Heart right ventricle (tissue), 16 donors: ENCODE measurements at regions not wholly inside any gene's neighbourhood (a gene's known extent, or its start where the extent isn't known, plus 50 kb on each side); places are given as distances from the start of the nearest gene placed in this dataset.

Experiments
- ATAC-seq, 8 donors: fragments of 200-7000 bp; cut with Tn5 transposase; one replicate each; pipeline ENCODE4 v1.9.1; 2020; ENCODE audit warnings: mild to moderate bottlenecking in 8 of 8, moderate library complexity in 8 of 8, moderate number of reproducible peaks in 1 of 8
- DNase-seq, 2 donors: peaks; one replicate each; pipeline ENCODE4 v3.0.0-alpha.2; 2020
- H3K27ac ChIP-seq, 10 donors: fragments of 200-600 bp; sonication (generic) in 2 of 10; one replicate each; pipeline versions ENCODE4 v1.5.0 to v1.8.0; 2020 to 2022; ENCODE audit warnings: mild to moderate bottlenecking in 3 of 10
- H3K27me3 ChIP-seq, 7 donors: fragments of 200-600 bp; one replicate each; pipeline ENCODE4 v1.8.0; 2021 to 2022; ENCODE audit warnings: mild to moderate bottlenecking in 2 of 7
- H3K36me3 ChIP-seq, 9 donors: fragments of 200-600 bp; sonication (generic) in 1 of 9; one replicate each; pipeline versions ENCODE4 v1.5.0 to v1.8.0; 2020 to 2022; ENCODE audit warnings: mild to moderate bottlenecking in 2 of 9
- H3K4me1 ChIP-seq, 9 donors: fragments of 200-600 bp; sonication (generic) in 1 of 9; one replicate each; pipeline versions ENCODE4 v1.5.0 to v1.8.0; 2020 to 2022; ENCODE audit warnings: mild to moderate bottlenecking in 4 of 9
- H3K4me3 ChIP-seq, 10 donors: fragments of 200-600 bp; sonication (generic) in 2 of 10; one replicate each; pipeline versions ENCODE4 v1.5.0 to v1.8.0; 2020 to 2022; ENCODE audit warnings: mild to moderate bottlenecking in 7 of 10, moderate library complexity in 2 of 10
- H3K9me3 ChIP-seq, 11 donors: fragments of 200-600 bp in 10 of 11; sonication (generic) in 2 of 11; one replicate each; pipeline versions ENCODE4 v1.5.0 to v1.8.0; 2013 to 2022; ENCODE audit warnings: mild to moderate bottlenecking in 2 of 11, control low read depth in 1 of 11, moderate library complexity in 1 of 11
- WGBS, 2 donors: extraction: QIAGEN DNeasy Blood & Tissue Kit; methylation state at CpG; one replicate each; pipeline ENCODE4 v1.1.7; 2013; ENCODE audit warnings: inconsistent platforms in 1 of 2; 5-methylcytosine and 5-hydroxymethylcytosine counted together
- intact Hi-C, 10 donors: fragments of 100-400 bp; cut with DNase I; formaldehyde crosslinking; loops; one replicate each; pipeline versions ENCODE4 v1.11.1 to v1.14.2; 2022
- TF ChIP-seq, protein P1 (sequence below), 9 donors: fragments of 200-600 bp; sonication (generic) in 2 of 9; IDR thresholded peaks; one replicate each; pipeline versions ENCODE4 v1.5.0 to v1.8.0; 2021 to 2022; ENCODE audit warnings: antibody characterized with exemption in 9 of 9, mild to moderate bottlenecking in 5 of 9, moderate library complexity in 1 of 9
- donor health status: Arrhythmogenic right ventricular cardiomyopathy.
- donor health status: ischemic (EF 13 %, LVEDD 7.1; RV severe dilation, severe dysfunction).
- donor health status: healthy with polysubstance abuse.
- donor health status: DM: no; HTN: yes; CAD: no.
- donor health status: DM: no; HTN: no; CAD: no.
- donor health status: ischemic (EF 25% LVEDD 6.9; RV normal size, moderate dysfunction).
- donor health status: ischemic (EF 25% LVEDD 5.7; RV mildly dilated, moderate dysfunction).
- donor health status: healthy.
- donor health status: DM: yes; HTN: yes; CAD: no.
- donor health status: Ischemic cardiomyopathy.
- donor health status: ischemic (EF 35%, LVEDD 5.7; RV mildly dilated, moderate dysfunction).
- donor health status: nonischemic (EF 11% LVEDD 7.7; RV severe dilation, severe dysfunction).
- donor health status: DM: yes; HTN: yes; CAD: no.
- donor health status: PGD.
- donor health status: ischemic (EF 29% LVEDD 5.4; RV normal size, mild dysfunction).
- donor health status: nonischemic (EF 23%, LVEDD 6.1; RV moderate dilation, normal function).

- TF ChIP-seq, protein P1, sequence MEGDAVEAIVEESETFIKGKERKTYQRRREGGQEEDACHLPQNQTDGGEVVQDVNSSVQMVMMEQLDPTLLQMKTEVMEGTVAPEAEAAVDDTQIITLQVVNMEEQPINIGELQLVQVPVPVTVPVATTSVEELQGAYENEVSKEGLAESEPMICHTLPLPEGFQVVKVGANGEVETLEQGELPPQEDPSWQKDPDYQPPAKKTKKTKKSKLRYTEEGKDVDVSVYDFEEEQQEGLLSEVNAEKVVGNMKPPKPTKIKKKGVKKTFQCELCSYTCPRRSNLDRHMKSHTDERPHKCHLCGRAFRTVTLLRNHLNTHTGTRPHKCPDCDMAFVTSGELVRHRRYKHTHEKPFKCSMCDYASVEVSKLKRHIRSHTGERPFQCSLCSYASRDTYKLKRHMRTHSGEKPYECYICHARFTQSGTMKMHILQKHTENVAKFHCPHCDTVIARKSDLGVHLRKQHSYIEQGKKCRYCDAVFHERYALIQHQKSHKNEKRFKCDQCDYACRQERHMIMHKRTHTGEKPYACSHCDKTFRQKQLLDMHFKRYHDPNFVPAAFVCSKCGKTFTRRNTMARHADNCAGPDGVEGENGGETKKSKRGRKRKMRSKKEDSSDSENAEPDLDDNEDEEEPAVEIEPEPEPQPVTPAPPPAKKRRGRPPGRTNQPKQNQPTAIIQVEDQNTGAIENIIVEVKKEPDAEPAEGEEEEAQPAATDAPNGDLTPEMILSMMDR (IDR thresholded peaks at IDR 0.05) = no peak
- Histone ChIP-seq H3K36me3 (no peaks in the 10 kb centered on the region), H3K27me3 (no peaks in the 10 kb centered on the region), H3K4me1 (no peaks in the 10 kb centered on the region), H3K4me3 (no peak overlapping the region), H3K9me3 (no peaks in the 10 kb centered on the region), H3K27ac (no peak overlapping the region)
- ATAC-seq = no peak
- WGBS, 2 donors = 67 to 79% methylated on average over 1 of the region's 1 CpG
- intact Hi-C loops = no loop called here
- no peak for DNase-seq
These were observed 298.2 kb downstream of the KIF4B start for GRCh38 chr5:155311721-155312120.

GRCh38 chr5:155313518-155313917 is 300.0 kb downstream of the KIF4B start:
- 95% methylated on average over 2 of the region's 2 CpGs for WGBS, 2 donors
- TF ChIP-seq, protein P1 (IDR thresholded peaks at IDR 0.05) = no peak
- Histone ChIP-seq H3K4me1 (no peaks in the 10 kb centered on the region), H3K27me3 (no peaks in the 10 kb centered on the region), H3K9me3 (peaks cover 0 to 11% (median 0%) of the 10 kb centered on the region in 11 donors), H3K36me3 (no peaks in the 10 kb centered on the region), H3K4me3 (no peak overlapping the region), H3K27ac (no peak overlapping the region)
- ATAC-seq (no peak), DNase-seq (no peak)
- intact Hi-C loops = no loop called here

- no peaks in the 10 kb centered on the region for H3K36me3 ChIP-seq
- H3K9me3 ChIP-seq = peaks cover 0 to 11% (median 0%) of the 10 kb centered on the region in 11 donors
- TF ChIP-seq, protein P1 (IDR thresholded peaks at IDR 0.05) = no peak
- DNase-seq (no peak), ATAC-seq (no peak)
- no peak overlapping the region for H3K27ac ChIP-seq
- no peak overlapping the region for H3K4me3 ChIP-seq
- no peaks in the 10 kb centered on the region for H3K27me3 ChIP-seq
- H3K4me1 ChIP-seq = no peaks in the 10 kb centered on the region
- WGBS, 2 donors = 75 to 80% methylated on average over 12 of the region's 12 CpGs
- intact Hi-C loops = no loop called here
These were observed 302.6 kb downstream of the KIF4B start for GRCh38 chr5:155316070-155316714.

DNA sequence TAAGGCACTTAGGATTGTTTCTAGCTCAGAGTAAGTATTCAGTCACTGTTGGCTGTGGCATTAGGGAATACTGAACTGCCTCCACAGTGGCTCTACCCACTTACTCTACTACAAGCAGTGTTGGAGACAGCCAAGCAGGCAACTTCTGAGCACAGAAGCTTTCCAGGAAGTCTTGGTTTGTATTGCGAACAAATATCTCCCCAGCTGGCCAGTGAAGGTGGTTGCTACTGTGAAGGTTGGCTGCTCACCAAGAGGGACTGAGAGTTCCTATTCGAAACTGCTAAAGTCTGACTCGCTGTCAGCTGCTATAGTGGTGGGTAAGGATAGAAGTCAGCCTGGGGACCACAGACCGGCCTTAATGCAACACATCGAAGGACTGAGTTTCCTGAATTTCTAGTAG is 319.1 kb downstream of the KIF4B start:
- peak in 4 of 8 donors; percentile 21 to 74 (median 68) for ATAC-seq
- Histone ChIP-seq H3K36me3 (no peaks in the 10 kb centered on the region), H3K4me1 (peaks cover 0 to 9% (median 0%) of the 10 kb centered on the region in 9 donors), H3K27ac (no peak overlapping the region), H3K27me3 (no peaks in the 10 kb centered on the region), H3K4me3 (no peak overlapping the region), H3K9me3 (peaks cover 0 to 7% (median 0%) of the 10 kb centered on the region in 11 donors)
- no peak for DNase-seq
- intact Hi-C loops = no loop called here
- 62 to 66% methylated on average over 5 of the region's 5 CpGs for WGBS, 2 donors
- TF ChIP-seq, protein P1 (IDR thresholded peaks at IDR 0.05) = no peak
